Spleen (tissue), 11 donors: ENCODE measurements at regions not wholly inside any gene's neighbourhood (a gene's known extent, or its start where the extent isn't known, plus 50 kb on each side); places are given as distances from the start of the nearest gene placed in this dataset.
"Not testable (repeated sequence)": the region's sequence is repeated elsewhere in the genome, so short reads cannot be mapped to it uniquely, and the experiment has no call there.

Source experiments
- DNase-seq: peaks from one replicate; pipeline ENCODE4 v3.0.0-alpha.2; 2020
- H3K27ac ChIP-seq, 8 donors: fragments of 200-600 bp; sonication (generic) in 7 of 8; 1 replicate in 4 of 8; 2 replicates in 4 of 8; pipeline versions ENCODE4 v1.5.0 to v1.8.0; 2016 to 2021; ENCODE audit warnings: inconsistent platforms in 4 of 8, mild to moderate bottlenecking in 4 of 8, moderate library complexity in 1 of 8
- H3K27me3 ChIP-seq, 7 donors: fragments of 200-600 bp; sonication (generic) in 6 of 7; replicated peaks in 1 of 7; 1 replicate in 4 of 7; 2 replicates in 3 of 7; pipeline versions ENCODE4 v1.5.0 to v1.8.0; 2016 to 2021; ENCODE audit warnings: inconsistent platforms in 3 of 7, mild to moderate bottlenecking in 1 of 7
- H3K36me3 ChIP-seq, 6 donors: fragments of 200-600 bp; sonication (generic) in 5 of 6; 1 replicate in 4 of 6; 2 replicates in 2 of 6; pipeline versions ENCODE4 v1.5.0 to v1.8.0; 2016 to 2021; ENCODE audit warnings: inconsistent platforms in 2 of 6
- H3K4me1 ChIP-seq, 6 donors: fragments of 200-600 bp; sonication (generic) in 5 of 6; 1 replicate in 3 of 6; 2 replicates in 3 of 6; pipeline versions ENCODE4 v1.5.0 to v1.8.0; 2016 to 2021; ENCODE audit warnings: inconsistent platforms in 3 of 6
- H3K4me3 ChIP-seq, 8 donors: fragments of 200-600 bp; sonication (generic) in 7 of 8; 1 replicate in 4 of 8; 2 replicates in 4 of 8; pipeline versions ENCODE4 v1.5.0 to v1.8.0; 2016 to 2021; ENCODE audit warnings: inconsistent platforms in 4 of 8, mild to moderate bottlenecking in 4 of 8, moderate library complexity in 2 of 8
- H3K9me3 ChIP-seq, 8 donors: fragments of 200-600 bp; sonication (generic) in 7 of 8; 1 replicate in 4 of 8; 2 replicates in 4 of 8; pipeline versions ENCODE4 v1.5.0 to v1.8.0; 2016 to 2021; ENCODE audit warnings: inconsistent platforms in 4 of 8
- CTCF ChIP-seq, 11 experiments: fragments of 200-600 bp in 7 of 11; fragments of 450-650 bp in 4 of 11; sonication (generic) in 4 of 11; IDR thresholded peaks in 8 of 11; conservative IDR thresholded peaks in 3 of 11; 1 replicate in 7 of 11; 2 replicates in 4 of 11; pipeline versions ENCODE4 v1.4.0 to v1.8.0; 2016 to 2021; ENCODE audit warnings: antibody characterized with exemption in 11 of 11, inconsistent platforms in 4 of 11, mild to moderate bottlenecking in 1 of 11
- POLR2A ChIP-seq, 3 donors: fragments of 450-650 bp; IDR thresholded peaks; one replicate each; pipeline ENCODE4 v1.5.1; 2017; ENCODE audit warnings: antibody characterized with exemption in 3 of 3, mild to moderate bottlenecking in 1 of 3
- POLR2AphosphoS5 ChIP-seq, 3 donors: sonication (generic); formaldehyde crosslinking; IDR thresholded peaks; one replicate each; pipeline ENCODE4 v1.5.1; 2017; ENCODE audit warnings: antibody characterized with exemption in 3 of 3
- WGBS, 5 donors: extraction: QIAGEN DNeasy Blood & Tissue Kit in 3 of 5; methylation state at CpG; one replicate each; pipeline versions ENCODE4 v1.1.5 to v1.1.7; 2013 to 2018; 5-methylcytosine and 5-hydroxymethylcytosine counted together
- intact Hi-C: fragments of 100-400 bp; cut with DNase I; formaldehyde crosslinking; loops from one replicate; pipeline ENCODE4 v1.15.0; 2023; ENCODE audit warnings: low total_unique reads
- donor health status: healthy with polysubstance abuse.
- donor health status: DM: no; HTN: no; CAD: no; lungs with moderate emphysema.
- donor health status: DM: no; HTN: no; CAD: no.
- donor health status: Bipolar disorder and iron deficiency.
- donor health status: healthy.
- donor health status: DM: no; HTN: no; CAD: no.
- donor health status: DM: yes; HTN: yes; CAD: no.

DNA sequence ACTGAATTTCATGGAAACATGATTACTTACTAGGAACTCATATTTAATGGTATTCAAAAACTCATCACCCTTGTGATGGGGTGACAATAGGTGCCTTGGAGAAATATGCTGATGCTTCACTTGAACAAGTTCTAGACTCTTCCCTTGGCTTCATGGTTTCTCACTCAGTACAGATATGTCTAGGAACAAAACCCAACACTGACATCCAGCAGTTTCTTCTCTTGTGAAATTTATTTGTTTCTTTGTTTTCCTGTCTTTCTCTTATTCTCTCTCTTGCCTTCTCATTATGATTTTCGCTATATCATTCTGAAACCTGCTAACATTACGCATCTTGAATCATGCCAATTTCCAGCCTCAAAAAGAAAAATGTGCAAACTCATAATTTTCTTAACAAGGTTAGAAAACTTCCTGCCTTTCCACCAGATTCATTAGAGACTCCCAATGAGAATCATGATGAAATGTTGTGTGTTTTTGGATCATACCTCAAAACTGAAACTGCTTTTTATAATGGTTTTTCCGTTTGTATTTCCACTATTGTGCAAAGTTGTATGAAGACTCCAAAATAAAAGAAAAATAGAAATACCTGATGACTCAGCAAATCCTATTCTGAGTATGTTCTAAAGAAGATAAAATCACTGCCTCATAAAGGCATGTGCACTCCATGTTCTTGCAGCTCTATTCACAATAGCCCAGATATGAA is 1021.5 kb downstream of the TMEM121 start:
- Histone ChIP-seq H3K4me1 (no peaks in the 10 kb centered on the region), H3K9me3 (no peaks in the 10 kb centered on the region), H3K4me3 (no peak overlapping the region), H3K36me3 (no peaks in the 10 kb centered on the region), H3K27me3 (no peaks in the 10 kb centered on the region), H3K27ac (no peak overlapping the region)
- 35 to 48% (median 44%) methylated on average over 3 of the region's 3 CpGs for WGBS, 5 donors
- intact Hi-C loops: no loop called here
- no peak for TF ChIP-seq CTCF (IDR thresholded peaks at IDR 0.05 in 8 of 11, conservative IDR thresholded peaks at IDR 0.05 in 3 of 11)
- no peak for DNase-seq

- Histone ChIP-seq H3K36me3 (no peaks in the 10 kb centered on the region), H3K4me1 (no peaks in the 10 kb centered on the region), H3K27ac (no peak overlapping the region), H3K9me3 (no peaks in the 10 kb centered on the region), H3K4me3 (no peak overlapping the region), H3K27me3 (no peaks in the 10 kb centered on the region)
- 88 to 98% (median 97%) methylated on average over 1 of the region's 1 CpG for WGBS, 5 donors
- intact Hi-C loops: no loop called here
- no peak for DNase-seq
- TF ChIP-seq POLR2AphosphoS5 (IDR thresholded peaks at IDR 0.05) (no peak), CTCF (IDR thresholded peaks at IDR 0.05 in 8 of 11, conservative IDR thresholded peaks at IDR 0.05 in 3 of 11) (no peak), POLR2A (IDR thresholded peaks at IDR 0.05) (no peak)
These were observed 1022.7 kb downstream of the TMEM121 start for GRCh38 chr14:106549064-106549463.

DNA sequence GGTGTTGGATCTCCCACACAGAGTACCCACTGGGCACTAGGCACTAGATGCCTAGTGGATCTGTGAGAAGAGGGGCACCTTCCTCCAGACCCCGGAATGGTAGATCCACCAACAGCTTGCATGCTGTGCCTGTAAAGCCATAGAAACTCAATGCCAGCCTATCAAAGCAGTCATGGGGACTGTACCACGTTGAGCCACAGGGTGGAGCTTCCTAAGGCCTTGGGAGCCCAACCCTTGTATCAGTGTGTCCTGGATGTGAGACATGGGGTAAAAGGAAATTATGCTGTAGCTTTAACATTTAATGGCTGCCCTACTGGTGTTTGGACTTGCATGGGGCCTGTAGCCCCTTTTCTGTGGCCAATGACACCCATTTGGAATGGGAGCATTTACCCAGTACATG is 1024.9 kb downstream of the TMEM121 start:
- 29 to 54% (median 51%) methylated on average over 2 of the region's 2 CpGs for WGBS, 5 donors
- TF ChIP-seq POLR2A (IDR thresholded peaks at IDR 0.05) (no peak), POLR2AphosphoS5 (IDR thresholded peaks at IDR 0.05) (no peak), CTCF (IDR thresholded peaks at IDR 0.05 in 8 of 11, conservative IDR thresholded peaks at IDR 0.05 in 3 of 11) (no peak)

DNA sequence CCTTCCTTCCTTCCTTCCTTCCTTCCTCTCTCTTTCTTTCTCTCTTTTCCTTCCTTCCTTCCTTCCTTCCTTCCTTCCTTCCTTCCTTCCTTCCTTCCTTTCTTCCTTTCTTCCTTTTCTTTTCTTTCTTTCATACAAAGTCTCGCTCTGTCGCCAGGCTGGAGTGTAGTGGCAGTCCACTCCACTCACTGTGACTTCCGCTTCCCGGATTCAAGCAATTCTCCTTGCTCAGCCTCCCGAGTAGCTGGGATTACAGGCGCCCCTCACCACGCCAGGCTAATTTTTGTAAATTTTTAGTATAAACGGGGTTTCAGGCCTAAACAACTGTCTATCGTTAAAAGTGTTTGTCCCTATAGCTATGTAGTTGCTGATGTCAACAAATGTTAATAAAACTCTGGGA is 1029.8 kb downstream of the TMEM121 start:
- intact Hi-C loops, H3K4me1 ChIP-seq, DNase-seq, H3K27ac ChIP-seq, H3K27me3 ChIP-seq, H3K9me3 ChIP-seq, H3K4me3 ChIP-seq, H3K36me3 ChIP-seq: not testable (repeated sequence)
- WGBS, 5 donors: 76 to 85% (median 82%) methylated on average over 9 of the region's 9 CpGs

More for the DNA sequence above, 1024.9 kb downstream of the TMEM121 start:
- H3K27me3 ChIP-seq: no peaks in the 10 kb centered on the region
- H3K36me3 ChIP-seq: no peaks in the 10 kb centered on the region
- no peak for DNase-seq
- intact Hi-C loops: no loop called here
- no peaks in the 10 kb centered on the region for H3K9me3 ChIP-seq
- no peak overlapping the region for H3K27ac ChIP-seq
- H3K4me1 ChIP-seq: no peaks in the 10 kb centered on the region
- no peak overlapping the region for H3K4me3 ChIP-seq
